ENCODE measurements at regions not wholly inside any gene's neighbourhood (a gene's known extent, or its start where the extent isn't known, plus 50 kb on each side); places are given as distances from the start of the nearest gene placed in this dataset.

- H3K4me1 Mint-ChIP-seq, result peaks cover 13% of the 10 kb centered on the region
- TF ChIP-seq ZNF416 (CRISPR knock-in tag; IDR thresholded peaks at IDR 0.05) (no peak), ARID4B (CRISPR knock-in tag; IDR thresholded peaks at IDR 0.05; ENCODE audit: borderline replicate concordance) (no peak), ZNF512 (CRISPR knock-in tag; IDR thresholded peaks at IDR 0.05; ENCODE audit: borderline replicate concordance) (no peak), NR2C2 (CRISPR knock-in tag; IDR thresholded peaks at IDR 0.05) (no peak), E2F4 (CRISPR knock-in tag; IDR thresholded peaks at IDR 0.05; ENCODE audit: borderline replicate concordance, low read depth) (no peak), ZSCAN18 (CRISPR knock-in tag; IDR thresholded peaks at IDR 0.05) (no peak), AFF4 (CRISPR knock-in tag; IDR thresholded peaks at IDR 0.05; ENCODE audit: borderline replicate concordance) (no peak), TP53 (CRISPR knock-in tag; IDR thresholded peaks at IDR 0.05) (no peak), FOXK1 (CRISPR knock-in tag; IDR thresholded peaks at IDR 0.05) (no peak), E2F5 (CRISPR knock-in tag; IDR thresholded peaks at IDR 0.05) (no peak), ZNF425 (CRISPR knock-in tag; conservative IDR thresholded peaks at IDR 0.05) (no peak), ZNF532 (CRISPR knock-in tag; IDR thresholded peaks at IDR 0.05; ENCODE audit: borderline replicate concordance) (no peak), ELF4 (CRISPR knock-in tag; IDR thresholded peaks at IDR 0.05; ENCODE audit: low read depth) (no peak)
- CTCF ChIA-PET, result no interaction called here
- H3K4me3 Mint-ChIP-seq, result no peak overlapping the region
- POLR2A ChIA-PET, result no interaction called here
- peaks cover 5% of the 10 kb centered on the region; the same call in 1 of the 2 replicates for H3K36me3 Mint-ChIP-seq
- no peaks in the 10 kb centered on the region for H3K27me3 Mint-ChIP-seq (ENCODE audit: low read depth)
- H3K9me3 Mint-ChIP-seq, result peaks cover 22% of the 10 kb centered on the region
- no peak overlapping the region for H3K27ac Mint-ChIP-seq
- no peak for ATAC-seq
- no peak for DNase-seq (ENCODE audit: low spot score)
Observed at GRCh38 chr2:155546721-155547555, 785.6 kb downstream of the NR4A2 start.
